HFFc6 (cell line): ENCODE measurements at regions not wholly inside any gene's neighbourhood (a gene's known extent, or its start where the extent isn't known, plus 50 kb on each side); places are given as distances from the start of the nearest gene placed in this dataset.

ENCODE experiments used
- DNase-seq: peaks from one replicate; pipeline ENCODE4 v3.0.0-alpha.2; 2018
- H3K27ac Mint-ChIP-seq: 2 replicates; pipeline ENCODE4 v1.8.0; 2020; ENCODE audit warnings: mild to moderate bottlenecking, mixed read lengths
- H3K27me3 Mint-ChIP-seq: 2 replicates; pipeline ENCODE4 v1.8.0; 2021; ENCODE audit warnings: mild to moderate bottlenecking, moderate library complexity, mixed read lengths; ENCODE audit not compliant: insufficient read depth
- H3K36me3 Mint-ChIP-seq: 2 replicates; pipeline ENCODE4 v1.8.0; 2021; ENCODE audit warnings: low read depth, mixed read lengths
- H3K4me1 Mint-ChIP-seq: 2 replicates; pipeline ENCODE4 v1.8.0; 2020; ENCODE audit warnings: low read depth, mixed read lengths
- H3K4me3 Mint-ChIP-seq: 2 replicates; pipeline ENCODE4 v1.8.0; 2020; ENCODE audit warnings: mild to moderate bottlenecking, moderate library complexity, mixed read lengths
- H3K9me3 Mint-ChIP-seq: 2 replicates; pipeline ENCODE4 v1.8.0; 2020; ENCODE audit warnings: mild to moderate bottlenecking, mixed read lengths
- TF ChIP-seq, protein P1 (sequence below): fragments of 200-600 bp; sonication (generic); IDR thresholded peaks from 2 replicates; pipeline ENCODE4 v1.5.0; 2021; ENCODE audit warnings: antibody characterized with exemption, mild to moderate bottlenecking

DNA sequence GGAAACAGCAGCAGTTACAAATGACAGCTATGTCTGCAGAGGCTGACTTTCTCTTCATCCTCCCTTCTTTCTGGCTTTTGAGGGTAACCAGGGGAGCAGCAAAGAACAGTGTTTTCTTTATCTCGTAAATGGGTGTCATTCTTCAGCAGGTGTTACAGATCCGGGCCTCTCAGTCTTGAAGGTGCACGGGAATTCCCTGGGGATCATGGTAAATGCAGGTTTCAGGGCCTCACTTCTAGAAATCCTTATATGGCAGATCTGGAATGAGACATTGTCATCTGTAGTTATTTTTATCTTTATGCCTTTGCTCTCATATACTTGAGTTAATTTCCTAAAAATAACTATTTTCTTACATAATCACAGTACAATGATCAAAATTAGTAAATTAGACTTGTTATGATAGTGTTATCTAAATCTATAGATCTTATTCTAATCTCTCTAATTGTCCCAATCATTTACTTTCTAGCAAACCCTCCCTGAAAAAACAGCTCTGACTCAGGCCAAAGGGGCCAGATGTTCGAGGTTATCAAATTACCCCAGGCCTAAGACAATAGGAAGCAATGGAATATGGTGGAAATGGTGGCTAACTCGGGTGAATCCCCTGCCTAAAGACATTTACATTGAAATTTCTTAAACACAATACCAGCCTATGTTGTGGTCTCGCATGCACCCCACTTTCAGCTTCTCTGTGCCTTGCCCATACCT, 145.0 kb downstream of the CAND1 start:
- H3K4me3 Mint-ChIP-seq, result no peak overlapping the region
- H3K27me3 Mint-ChIP-seq, result no peaks in the 10 kb centered on the region; the same call in 1 of the 2 replicates
- H3K9me3 Mint-ChIP-seq, result no peaks in the 10 kb centered on the region
- H3K27ac Mint-ChIP-seq, result no peak overlapping the region
- no peak for DNase-seq
- H3K36me3 Mint-ChIP-seq, result no peaks in the 10 kb centered on the region
- peaks cover 16% of the 10 kb centered on the region for H3K4me1 Mint-ChIP-seq
- TF ChIP-seq, protein P1, sequence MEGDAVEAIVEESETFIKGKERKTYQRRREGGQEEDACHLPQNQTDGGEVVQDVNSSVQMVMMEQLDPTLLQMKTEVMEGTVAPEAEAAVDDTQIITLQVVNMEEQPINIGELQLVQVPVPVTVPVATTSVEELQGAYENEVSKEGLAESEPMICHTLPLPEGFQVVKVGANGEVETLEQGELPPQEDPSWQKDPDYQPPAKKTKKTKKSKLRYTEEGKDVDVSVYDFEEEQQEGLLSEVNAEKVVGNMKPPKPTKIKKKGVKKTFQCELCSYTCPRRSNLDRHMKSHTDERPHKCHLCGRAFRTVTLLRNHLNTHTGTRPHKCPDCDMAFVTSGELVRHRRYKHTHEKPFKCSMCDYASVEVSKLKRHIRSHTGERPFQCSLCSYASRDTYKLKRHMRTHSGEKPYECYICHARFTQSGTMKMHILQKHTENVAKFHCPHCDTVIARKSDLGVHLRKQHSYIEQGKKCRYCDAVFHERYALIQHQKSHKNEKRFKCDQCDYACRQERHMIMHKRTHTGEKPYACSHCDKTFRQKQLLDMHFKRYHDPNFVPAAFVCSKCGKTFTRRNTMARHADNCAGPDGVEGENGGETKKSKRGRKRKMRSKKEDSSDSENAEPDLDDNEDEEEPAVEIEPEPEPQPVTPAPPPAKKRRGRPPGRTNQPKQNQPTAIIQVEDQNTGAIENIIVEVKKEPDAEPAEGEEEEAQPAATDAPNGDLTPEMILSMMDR, result no peak

DNA sequence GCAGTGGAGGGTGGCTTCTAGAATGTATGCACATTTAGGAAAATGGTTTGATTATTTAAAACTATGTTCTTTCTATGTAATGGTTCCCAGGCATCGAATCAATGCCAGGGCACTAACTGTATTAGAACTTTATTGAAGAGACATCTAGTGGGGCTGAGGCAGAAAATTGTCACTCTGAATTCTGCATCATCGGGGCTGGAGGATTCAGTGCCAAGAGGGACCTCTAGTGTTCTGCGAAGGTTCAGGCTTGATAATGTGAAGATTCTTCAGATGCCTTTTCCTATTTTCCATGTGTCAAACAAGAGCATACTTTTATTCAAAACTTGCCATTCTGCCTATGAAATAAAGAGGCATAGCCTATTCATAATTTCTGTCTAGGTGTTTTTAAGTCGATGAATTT, 146.3 kb downstream of the CAND1 start:
- Mint-ChIP-seq H3K4me3 (no peak overlapping the region), H3K9me3 (no peaks in the 10 kb centered on the region), H3K27ac (no peak overlapping the region), H3K27me3 (no peaks in the 10 kb centered on the region; the same call in 1 of the 2 replicates), H3K4me1 (peaks cover 16% of the 10 kb centered on the region), H3K36me3 (no peaks in the 10 kb centered on the region)
- DNase-seq, result peak; percentile 35
- TF ChIP-seq, protein P1, result peak; percentile 67

DNA sequence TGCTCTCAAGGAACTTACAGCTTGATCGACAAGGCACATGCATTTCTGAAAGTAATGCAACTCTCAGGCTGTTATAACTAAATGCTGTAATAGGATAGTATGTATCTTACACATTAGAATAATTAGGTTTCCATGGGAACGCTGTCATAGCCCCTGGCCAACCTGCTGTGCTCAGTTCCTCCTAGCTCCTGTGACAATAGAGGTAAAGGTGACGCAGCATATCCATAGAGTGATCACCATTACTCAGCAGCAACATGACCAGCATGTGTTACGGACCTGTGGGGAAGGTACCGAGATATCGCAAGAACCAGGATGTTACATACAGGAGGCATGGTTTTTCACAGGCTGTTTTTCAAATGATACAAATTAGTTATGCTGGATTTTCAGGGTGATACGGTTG, 150.7 kb downstream of the CAND1 start:
- TF ChIP-seq, protein P1, result no peak
- Mint-ChIP-seq H3K4me1 (peaks cover 4% of the 10 kb centered on the region; the same call in 1 of the 2 replicates), H3K27ac (no peak overlapping the region), H3K36me3 (no peaks in the 10 kb centered on the region), H3K27me3 (no peaks in the 10 kb centered on the region; the same call in 1 of the 2 replicates), H3K9me3 (no peaks in the 10 kb centered on the region), H3K4me3 (no peak overlapping the region)
- DNase-seq, result no peak

DNA sequence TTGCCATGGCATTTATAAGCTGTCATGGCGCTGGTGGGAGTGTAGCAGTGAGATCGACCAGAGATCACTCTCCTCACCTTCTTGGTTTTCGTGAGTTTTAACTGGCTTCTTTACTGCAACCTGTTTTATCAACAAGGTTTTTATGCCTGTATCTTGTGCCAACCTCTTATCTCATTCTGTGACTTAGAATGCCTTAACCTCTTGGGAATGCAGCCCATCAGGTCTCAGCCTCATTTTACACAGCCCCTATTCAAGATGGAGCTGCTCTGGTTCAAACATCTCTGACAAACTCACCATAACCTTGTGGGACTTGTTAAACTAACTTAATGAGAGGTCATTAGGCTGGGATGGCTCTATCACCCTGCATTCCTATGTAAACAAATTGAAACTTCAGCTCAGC, 151.3 kb downstream of the CAND1 start:
- Mint-ChIP-seq H3K4me1 (peaks cover 11% of the 10 kb centered on the region), H3K27ac (no peak overlapping the region), H3K4me3 (no peak overlapping the region), H3K36me3 (no peaks in the 10 kb centered on the region), H3K27me3 (no peaks in the 10 kb centered on the region; the same call in 1 of the 2 replicates), H3K9me3 (no peaks in the 10 kb centered on the region)
- TF ChIP-seq, protein P1, result no peak
- DNase-seq, result no peak

DNA sequence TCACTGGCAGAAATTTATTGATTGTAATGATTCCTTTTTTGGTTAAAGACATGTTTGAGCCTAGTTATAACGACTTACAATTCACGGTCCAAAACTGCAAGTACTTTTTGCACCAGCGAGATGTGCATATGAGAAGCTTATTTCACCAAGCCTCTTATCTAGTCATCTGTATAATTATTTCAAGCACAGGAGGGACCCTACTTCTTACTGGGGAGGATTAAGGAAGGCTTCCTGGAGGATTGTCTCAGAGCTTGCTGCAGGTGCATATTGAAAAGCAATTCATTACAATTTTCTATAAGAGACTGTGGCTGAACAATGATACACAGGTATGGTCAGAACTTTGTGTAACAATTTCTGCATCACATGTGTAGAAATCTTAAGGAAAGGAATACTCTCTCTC, 152.9 kb downstream of the CAND1 start:
- no peak for DNase-seq
- Mint-ChIP-seq H3K27me3 (no peaks in the 10 kb centered on the region), H3K4me1 (peaks cover 26% of the 10 kb centered on the region), H3K36me3 (no peaks in the 10 kb centered on the region), H3K4me3 (no peak overlapping the region), H3K27ac (no peak overlapping the region), H3K9me3 (no peaks in the 10 kb centered on the region)
- TF ChIP-seq, protein P1, result no peak
